B cell (primary cell): ENCODE measurements at regions not wholly inside any gene's neighbourhood (a gene's known extent, or its start where the extent isn't known, plus 50 kb on each side); places are given as distances from the start of the nearest gene placed in this dataset.

Experiments used
- CTCF ChIP-seq: fragments of 200-600 bp; IDR thresholded peaks from one replicate; pipeline ENCODE4 v1.8.0; 2022; ENCODE audit warnings: antibody characterized with exemption, mild to moderate bottlenecking
- EZH2 ChIP-seq: IDR thresholded peaks from 2 replicates; pipeline ENCODE4 v1.6.1; 2012; ENCODE audit warnings: borderline replicate concordance, low read depth, mild to moderate bottlenecking, moderate library complexity, low read length; ENCODE audit not compliant: insufficient read depth, poor library complexity, severe bottlenecking

GRCh38 chr4:165663411-165663810 is 209.6 kb upstream of the TLL1 start:
- no peak for TF ChIP-seq CTCF
- TF ChIP-seq EZH2 = no peak
